Brain microvascular endothelial cell (primary cell): ENCODE measurements at regions not wholly inside any gene's neighbourhood (a gene's known extent, or its start where the extent isn't known, plus 50 kb on each side); places are given as distances from the start of the nearest gene placed in this dataset.

Experiments used
- DNase-seq: peaks from one replicate; pipeline ENCODE4 v3.0.0-alpha.2; 2020
- H3K27ac ChIP-seq: fragments of 250-450 bp; sonication (Bioruptor Pico); 2 replicates; pipeline ENCODE4 v1.5.1; 2020; ENCODE audit warnings: mild to moderate bottlenecking, moderate library complexity
- H3K27me3 ChIP-seq: fragments of 250-450 bp; sonication (Bioruptor Pico); replicated peaks from 2 replicates; pipeline ENCODE4 v1.5.1; 2020; ENCODE audit warnings: mild to moderate bottlenecking
- H3K36me3 ChIP-seq: fragments of 250-450 bp; sonication (Bioruptor Pico); replicated peaks from 2 replicates; pipeline ENCODE4 v1.5.1; 2020; ENCODE audit warnings: mild to moderate bottlenecking
- H3K4me3 ChIP-seq: 2 replicates; pipeline ENCODE4 v1.5.1; 2011; ENCODE audit warnings: low read depth, mild to moderate bottlenecking, control low read depth, low read length, moderate library complexity
- in situ Hi-C: cut with HindIII; loops from 2 replicates; pipeline ENCODE4 v1.10.0; 2017; ENCODE audit warnings: low sequenced_read_pairs, low pct_ligation_motif_present
- TF ChIP-seq, protein P1 (sequence below): IDR thresholded peaks from 2 replicates; pipeline ENCODE4 v1.5.1; 2011; ENCODE audit warnings: low read depth, mild to moderate bottlenecking, moderate library complexity, low read length, control low read depth, inconsistent platforms; ENCODE audit errors: missing control alignments

DNA sequence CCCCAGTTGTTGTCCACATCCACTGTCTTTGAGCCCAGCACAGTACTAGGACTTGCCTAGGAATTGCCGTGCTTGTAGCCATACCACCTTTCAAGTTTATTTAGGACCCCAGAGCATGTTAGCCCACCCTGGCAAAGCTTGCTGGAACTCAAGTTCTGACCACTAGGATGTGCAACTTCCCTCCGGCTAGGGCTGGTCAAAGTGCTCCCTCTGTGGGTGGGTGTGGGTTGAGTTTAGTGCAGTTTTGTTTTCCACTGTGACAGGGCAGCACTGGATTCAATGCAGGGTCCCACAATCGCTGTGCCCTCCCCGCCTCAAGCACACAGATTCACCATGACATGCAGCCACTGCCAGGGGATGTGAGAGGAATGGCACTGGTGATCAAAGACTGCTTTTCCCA, 96.0 kb downstream of the RASGEF1B start:
- TF ChIP-seq, protein P1, sequence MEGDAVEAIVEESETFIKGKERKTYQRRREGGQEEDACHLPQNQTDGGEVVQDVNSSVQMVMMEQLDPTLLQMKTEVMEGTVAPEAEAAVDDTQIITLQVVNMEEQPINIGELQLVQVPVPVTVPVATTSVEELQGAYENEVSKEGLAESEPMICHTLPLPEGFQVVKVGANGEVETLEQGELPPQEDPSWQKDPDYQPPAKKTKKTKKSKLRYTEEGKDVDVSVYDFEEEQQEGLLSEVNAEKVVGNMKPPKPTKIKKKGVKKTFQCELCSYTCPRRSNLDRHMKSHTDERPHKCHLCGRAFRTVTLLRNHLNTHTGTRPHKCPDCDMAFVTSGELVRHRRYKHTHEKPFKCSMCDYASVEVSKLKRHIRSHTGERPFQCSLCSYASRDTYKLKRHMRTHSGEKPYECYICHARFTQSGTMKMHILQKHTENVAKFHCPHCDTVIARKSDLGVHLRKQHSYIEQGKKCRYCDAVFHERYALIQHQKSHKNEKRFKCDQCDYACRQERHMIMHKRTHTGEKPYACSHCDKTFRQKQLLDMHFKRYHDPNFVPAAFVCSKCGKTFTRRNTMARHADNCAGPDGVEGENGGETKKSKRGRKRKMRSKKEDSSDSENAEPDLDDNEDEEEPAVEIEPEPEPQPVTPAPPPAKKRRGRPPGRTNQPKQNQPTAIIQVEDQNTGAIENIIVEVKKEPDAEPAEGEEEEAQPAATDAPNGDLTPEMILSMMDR = no peak
- no peak for DNase-seq
- in situ Hi-C loops = no loop called here

DNA sequence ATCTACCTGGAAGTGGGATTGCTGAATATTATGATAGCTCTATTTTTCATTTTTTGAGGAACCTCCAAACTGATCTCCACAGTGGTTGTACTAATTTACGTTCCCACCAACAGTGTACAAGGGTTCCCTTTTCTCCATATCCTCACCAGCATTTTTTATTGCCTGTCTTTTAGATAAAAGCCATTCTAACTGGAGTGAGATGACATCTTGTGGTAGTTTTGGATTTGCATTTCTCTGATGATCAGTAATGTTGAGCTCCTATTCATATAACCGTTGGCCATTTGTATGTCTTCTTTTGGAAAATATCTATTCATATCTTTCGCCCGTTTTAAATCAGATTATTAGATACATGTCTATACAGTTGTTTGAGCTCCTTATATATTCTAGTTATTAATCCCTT, 101.8 kb downstream of the RASGEF1B start:
- H3K27me3 ChIP-seq = no peaks in the 10 kb centered on the region
- no peak overlapping the region for H3K4me3 ChIP-seq
- H3K36me3 ChIP-seq = no peaks in the 10 kb centered on the region
- TF ChIP-seq, protein P1 = no peak
- in situ Hi-C loops = no loop called here
- no peak overlapping the region for H3K27ac ChIP-seq
- DNase-seq = no peak

More for the DNA sequence above, 96.0 kb downstream of the RASGEF1B start:
- Histone ChIP-seq H3K27me3 (no peaks in the 10 kb centered on the region), H3K27ac (no peak overlapping the region), H3K4me3 (no peak overlapping the region), H3K36me3 (no peaks in the 10 kb centered on the region)

DNA sequence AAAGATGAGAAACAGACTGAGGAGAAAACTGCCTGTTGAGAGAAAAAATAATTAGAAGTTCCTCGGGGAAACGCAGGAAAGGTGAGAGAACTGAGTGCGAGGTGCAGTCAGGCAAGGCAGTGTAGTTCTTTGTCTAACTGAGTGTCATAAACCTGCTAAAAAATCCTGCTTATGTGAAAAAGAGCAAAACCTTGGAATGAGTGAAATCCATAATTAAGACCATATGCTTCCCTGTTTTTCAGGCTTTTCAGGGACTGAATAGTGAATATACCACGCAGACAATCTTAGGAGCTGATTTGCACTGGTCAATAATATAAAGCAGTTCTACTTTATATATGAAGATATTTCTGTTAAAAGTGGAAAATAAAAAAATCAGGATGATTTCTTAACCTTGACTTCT, 104.9 kb downstream of the RASGEF1B start:
- H3K4me3 ChIP-seq = no peak overlapping the region
- H3K27ac ChIP-seq = no peak overlapping the region
- no peaks in the 10 kb centered on the region for H3K36me3 ChIP-seq
- DNase-seq = no peak
- no peaks in the 10 kb centered on the region for H3K27me3 ChIP-seq
- TF ChIP-seq, protein P1 = no peak
- in situ Hi-C loops = no loop called here

DNA sequence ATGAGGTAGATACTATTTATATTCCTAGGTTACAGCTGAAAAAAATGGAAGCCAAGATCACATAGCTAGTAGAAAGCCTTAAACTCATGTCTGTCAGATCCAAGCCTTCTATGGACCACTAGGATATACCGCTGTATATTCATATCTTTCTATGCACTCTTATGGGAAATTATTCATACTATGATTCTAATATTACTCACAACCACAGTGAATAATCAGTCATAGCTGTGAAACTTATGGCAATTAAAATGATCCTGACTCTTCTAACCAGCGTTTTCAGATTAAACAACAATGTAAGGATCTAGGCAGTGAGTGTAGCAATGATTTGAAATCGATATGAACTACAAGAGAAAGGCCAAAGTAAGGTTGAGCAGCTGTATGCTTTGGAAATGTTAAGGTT, 111.0 kb downstream of the RASGEF1B start:
- in situ Hi-C loops = no loop called here
- no peak for DNase-seq
- Histone ChIP-seq H3K27me3 (no peaks in the 10 kb centered on the region), H3K27ac (no peak overlapping the region), H3K36me3 (no peaks in the 10 kb centered on the region), H3K4me3 (no peak overlapping the region)
- TF ChIP-seq, protein P1 = no peak

DNA sequence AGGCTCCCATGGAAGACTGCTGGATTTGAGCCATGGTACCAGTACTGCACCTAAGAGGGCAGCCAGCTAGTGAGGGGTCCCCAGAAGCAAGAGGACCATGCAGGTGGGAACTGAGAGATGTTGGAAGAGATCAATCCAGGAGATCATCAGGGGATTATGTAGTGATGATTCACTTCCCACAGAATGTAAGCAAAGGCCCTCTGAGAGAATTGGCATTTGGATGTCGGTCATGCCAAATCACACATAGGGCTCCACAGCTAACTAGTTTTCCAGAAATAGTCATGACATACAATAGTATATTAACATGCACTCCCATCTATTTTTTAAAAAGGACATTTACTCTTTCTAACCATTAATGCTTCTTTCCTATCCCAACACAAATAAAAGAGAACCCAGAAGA, 112.5 kb downstream of the RASGEF1B start:
- Histone ChIP-seq H3K36me3 (no peaks in the 10 kb centered on the region), H3K4me3 (no peak overlapping the region), H3K27me3 (no peaks in the 10 kb centered on the region), H3K27ac (no peak overlapping the region)
- no peak for DNase-seq
- TF ChIP-seq, protein P1 = no peak
- in situ Hi-C loops = no loop called here

DNA sequence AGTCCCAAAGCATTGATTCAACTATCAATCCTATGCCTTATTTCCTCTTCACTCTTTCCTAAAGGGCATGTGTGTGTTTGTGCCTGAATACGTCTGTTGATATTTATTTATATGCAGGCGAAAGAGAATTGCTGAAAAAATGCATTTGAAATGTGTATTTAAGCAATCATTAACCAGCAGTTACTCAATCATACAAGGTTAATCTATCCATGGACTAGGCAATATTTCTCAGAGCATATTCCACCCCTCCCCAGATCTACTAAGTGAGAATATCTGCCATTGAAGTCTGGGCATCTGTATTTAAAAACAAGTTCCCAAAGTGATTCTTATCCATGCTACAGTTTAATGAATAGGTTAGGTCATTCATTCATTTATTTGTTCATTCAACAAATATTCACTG, 113.6 kb downstream of the RASGEF1B start:
- Histone ChIP-seq H3K4me3 (no peak overlapping the region), H3K36me3 (no peaks in the 10 kb centered on the region), H3K27me3 (no peaks in the 10 kb centered on the region), H3K27ac (no peak overlapping the region)
- in situ Hi-C loops = no loop called here
- no peak for DNase-seq
- TF ChIP-seq, protein P1 = no peak
